GM23248 (cell line): ENCODE measurements at regions not wholly inside any gene's neighbourhood (a gene's known extent, or its start where the extent isn't known, plus 50 kb on each side); places are given as distances from the start of the nearest gene placed in this dataset.

Experiments used
- EZH2 ChIP-seq: fragments of 200-600 bp; sonication (generic); IDR thresholded peaks from 2 replicates; pipeline ENCODE4 v1.6.1; 2018; ENCODE audit warnings: antibody characterized with exemption, mild to moderate bottlenecking; ENCODE audit not compliant: insufficient read depth, poor library complexity, severe bottlenecking
- EZH2phosphoT487 ChIP-seq: fragments of 200-600 bp; sonication (generic); IDR thresholded peaks from 2 replicates; pipeline ENCODE4 v1.6.1; 2018; ENCODE audit warnings: antibody characterized with exemption, moderate library complexity, mild to moderate bottlenecking, low read depth; ENCODE audit not compliant: insufficient read depth

- TF ChIP-seq EZH2phosphoT487, result no peak
- TF ChIP-seq EZH2, result no peak
These were observed 423.6 kb downstream of the NDFIP2 start for GRCh38 chr13:79904581-79904980.
